ENCODE measurements at regions not wholly inside any gene's neighbourhood (a gene's known extent, or its start where the extent isn't known, plus 50 kb on each side); places are given as distances from the start of the nearest gene placed in this dataset.

- H2BK120ac ChIP-seq (ENCODE audit: low read depth, low read length): no peak overlapping the region
- H4K8ac ChIP-seq (ENCODE audit: low read depth in 2 of 2, low read length in 2 of 2): no peak overlapping the region
- H3K4ac ChIP-seq (ENCODE audit: low read depth, low read length): no peak overlapping the region
- H2AK5ac ChIP-seq (ENCODE audit: low read depth, low read length): no peak overlapping the region
- H3K56ac ChIP-seq (ENCODE audit: extremely low read depth, insufficient read depth, low read length): no peak overlapping the region
- no peak overlapping the region for H3K27ac ChIP-seq (ENCODE audit: insufficient read depth, low read length)
- H3K4me1 ChIP-seq (ENCODE audit: control insufficient read depth, insufficient read depth, low read length): no peaks in the 10 kb centered on the region
- no peaks in the 10 kb centered on the region for H3K36me3 ChIP-seq (ENCODE audit: control insufficient read depth, insufficient read depth, low read length)
- H4K20me1 ChIP-seq (ENCODE audit: insufficient read depth, low read length): no peaks in the 10 kb centered on the region
- H3K4me2 ChIP-seq (ENCODE audit: low read depth, low read length): no peak overlapping the region
- no peak overlapping the region for H3K9ac ChIP-seq (ENCODE audit: low read depth, low read length)
- intact Hi-C loops (cut with micrococcal nuclease): no loop called here
- H3K4me3 ChIP-seq (ENCODE audit: insufficient read depth, low read depth, low read length): no peak overlapping the region
- dilution Hi-C loops (cut with HindIII; ENCODE audit: low sequenced_read_pairs, unreplicated experiment): no loop called here
- no peak overlapping the region for H2AFZ ChIP-seq (replicated peaks; ENCODE audit: low read length, poor library complexity)
- H3K9me1 ChIP-seq (ENCODE audit: insufficient read depth, low read length): no peaks in the 10 kb centered on the region
- ATAC-seq (ENCODE audit: low read depth) (no peak), DNase-seq (no peak)
- CTCF ChIA-PET: no interaction called here
- no peak overlapping the region for H3K14ac ChIP-seq (replicated peaks; ENCODE audit: low read depth, low read length)
- no peak overlapping the region for H2AK9ac ChIP-seq (replicated peaks; ENCODE audit: low read depth, low read length, poor library complexity)
- no TSS peak for BruUV-seq (replicated peaks)
- no peak overlapping the region for H4K91ac ChIP-seq (ENCODE audit: insufficient read depth, low read depth, low read length)
- H4K5ac ChIP-seq (ENCODE audit: low read depth, low read length): no peak overlapping the region
- no peak overlapping the region for H2BK5ac ChIP-seq (ENCODE audit: low read depth, low read length, poor library complexity, severe bottlenecking)
- 69% methylated on average over 2 of the region's 4 CpGs; no CpG with 5 or more reads in 1 of the 2 experiments for WGBS, 2 experiments (ENCODE audit: extremely low coverage in 2 of 2, insufficient read length in 1 of 2)
- no peak overlapping the region for H2BK20ac ChIP-seq (ENCODE audit: low read depth, low read length)
- POLR2A ChIA-PET (ENCODE audit: unreplicated experiment): no interaction called here
- TF ChIP-seq CEBPB (IDR thresholded peaks at IDR 0.05; ENCODE audit: low read depth, low read length) (no peak), NFE2L2 (IDR thresholded peaks at IDR 0.05; ENCODE audit: low read depth, low read length) (no peak), CHD1 (IDR thresholded peaks at IDR 0.05; ENCODE audit: low read depth, low read length) (no peak), SMC3 (IDR thresholded peaks at IDR 0.05; ENCODE audit: low read depth, low read length) (no peak), USF2 (IDR thresholded peaks at IDR 0.05; ENCODE audit: low read depth, low read length) (no peak), POLR2A (IDR thresholded peaks at IDR 0.05; ENCODE audit: low read depth, low read length) (no peak), MXI1 (IDR thresholded peaks at IDR 0.05; ENCODE audit: borderline replicate concordance, low read depth, low read length) (no peak), RCOR1 (IDR thresholded peaks at IDR 0.05; ENCODE audit: insufficient replicate concordance, low read length) (no peak), CTCF (conservative IDR thresholded peaks at IDR 0.05; ENCODE audit: low read depth, low read length) (no peak)
- in situ Hi-C loops (cut with MboI; ENCODE audit: low sequenced_read_pairs): no loop called here
- H3K18ac ChIP-seq (ENCODE audit: low read depth, low read length): no peak overlapping the region
- no peaks in the 10 kb centered on the region for H3K9me3 ChIP-seq (ENCODE audit: control insufficient read depth, insufficient read depth, low read length)
- no peaks in the 10 kb centered on the region for H3K79me1 ChIP-seq (ENCODE audit: low read depth in 1 of 2, low read length in 2 of 2)
- no peak overlapping the region for H2BK15ac ChIP-seq (ENCODE audit: low read depth, low read length)
- no peaks in the 10 kb centered on the region for H3K27me3 ChIP-seq (ENCODE audit: control insufficient read depth, insufficient read depth, low read length)
- no peak overlapping the region for H3K23ac ChIP-seq (ENCODE audit: low read depth, low read length)
These were observed 1481.3 kb downstream of the GATA3 start for GRCh38 chr10:9535744-9536143.

Measured in IMR-90 (cell line).